Dermis microvascular lymphatic vessel endothelial cell (primary cell): ENCODE measurements at regions not wholly inside any gene's neighbourhood (a gene's known extent, or its start where the extent isn't known, plus 50 kb on each side); places are given as distances from the start of the nearest gene placed in this dataset.
A peak's percentile ranks its signal among the peaks of the same experiment; 100 is the strongest.

ENCODE experiments used
- DNase-seq, 2 donors: peaks; one replicate each; pipeline versions ENCODE4 v3.0.0 to v3.0.0-alpha.2; 2010; ENCODE audit warnings: low read depth in 2 of 2

DNA sequence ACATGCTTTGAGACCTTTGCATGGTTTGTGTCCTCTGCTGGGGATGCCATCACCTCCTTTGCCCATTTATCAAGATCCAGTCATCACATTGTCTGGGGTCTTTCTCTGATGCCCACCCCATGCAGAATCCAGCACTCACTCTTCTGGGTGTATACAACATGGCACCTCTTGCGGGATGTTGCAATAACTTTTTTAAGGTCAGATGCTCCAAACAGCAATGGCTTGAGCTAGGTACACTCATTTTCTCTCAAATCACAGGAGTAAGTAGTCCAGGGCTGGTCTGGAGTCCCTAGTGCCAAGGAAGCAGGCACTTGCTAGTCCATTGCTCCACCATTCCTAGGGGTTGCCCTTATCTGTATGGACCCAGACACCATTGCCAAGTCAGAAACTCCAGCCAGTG lies 196.6 kb upstream of the KCNG1 start:
- no peak for DNase-seq

DNA sequence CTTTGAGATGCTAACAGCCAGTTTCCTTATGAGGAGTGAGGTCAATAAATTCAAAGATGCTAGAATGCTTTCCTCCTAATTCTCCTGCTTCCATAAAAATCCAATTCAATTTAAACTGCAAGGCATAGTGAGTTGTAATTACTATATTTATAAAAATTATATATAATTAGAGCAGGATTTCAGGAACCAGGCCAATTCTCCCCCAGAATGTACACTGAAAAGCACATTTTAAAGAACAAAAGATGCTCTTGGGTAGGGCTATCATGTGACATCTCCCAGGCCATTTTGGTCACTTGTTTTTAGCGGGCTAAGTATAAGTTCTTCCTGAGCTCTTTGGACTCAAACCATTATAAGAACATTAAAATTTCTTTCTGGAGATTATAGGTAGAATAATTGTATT lies 195.7 kb upstream of the KCNG1 start:
- no peak for DNase-seq

DNA sequence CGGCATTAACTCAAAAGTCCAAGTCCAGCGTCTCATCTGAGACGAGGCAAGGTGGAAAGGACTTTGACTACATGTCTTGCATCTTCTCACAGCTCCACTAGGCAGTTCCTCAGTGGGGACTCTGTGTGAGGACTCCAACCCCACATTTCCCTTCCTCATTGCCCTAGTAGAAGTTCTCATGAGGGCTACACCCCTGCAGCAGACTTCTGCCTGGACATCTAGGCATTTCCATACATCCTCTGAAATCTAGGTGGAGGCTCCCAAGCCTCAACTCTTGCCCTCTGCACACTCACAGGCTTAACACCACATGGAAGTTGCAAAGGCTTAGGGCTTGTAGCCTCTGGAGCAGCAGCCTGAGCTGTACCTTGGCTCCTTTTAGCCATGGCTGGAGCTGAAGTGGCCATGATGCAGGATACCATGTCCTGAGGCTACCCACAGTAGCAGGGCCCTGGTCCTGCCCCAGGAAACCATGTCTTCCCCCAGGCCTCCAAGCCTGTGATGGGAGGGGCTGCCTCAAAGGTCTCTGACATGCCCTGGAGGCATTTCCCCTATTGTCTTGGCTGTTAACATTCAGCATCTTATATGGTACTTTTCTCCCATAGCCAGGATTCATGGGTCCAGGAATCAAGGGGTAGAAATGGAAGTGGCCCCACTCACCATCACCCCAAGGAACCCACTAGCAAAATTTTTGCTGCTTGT lies 194.6 kb upstream of the KCNG1 start:
- DNase-seq = no peak

DNA sequence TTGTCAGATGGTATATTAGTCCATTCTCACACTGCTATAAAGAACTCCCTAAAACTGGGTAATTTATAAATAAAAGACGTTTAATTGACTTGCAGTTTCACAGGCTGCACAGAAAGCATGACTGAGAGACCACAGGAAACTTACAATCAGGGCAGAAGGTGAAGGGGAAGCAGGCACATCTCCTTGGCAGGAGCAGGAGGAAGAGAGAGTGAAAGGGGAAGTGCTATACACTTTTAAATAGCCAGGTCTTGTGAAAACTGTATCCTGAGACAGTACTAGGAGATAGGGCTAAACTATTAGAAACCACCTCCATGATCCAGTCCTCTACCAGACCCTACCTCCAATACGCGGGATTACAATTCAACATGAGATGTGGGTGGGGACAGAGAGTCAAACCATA lies 193.9 kb upstream of the KCNG1 start:
- DNase-seq = no peak

DNA sequence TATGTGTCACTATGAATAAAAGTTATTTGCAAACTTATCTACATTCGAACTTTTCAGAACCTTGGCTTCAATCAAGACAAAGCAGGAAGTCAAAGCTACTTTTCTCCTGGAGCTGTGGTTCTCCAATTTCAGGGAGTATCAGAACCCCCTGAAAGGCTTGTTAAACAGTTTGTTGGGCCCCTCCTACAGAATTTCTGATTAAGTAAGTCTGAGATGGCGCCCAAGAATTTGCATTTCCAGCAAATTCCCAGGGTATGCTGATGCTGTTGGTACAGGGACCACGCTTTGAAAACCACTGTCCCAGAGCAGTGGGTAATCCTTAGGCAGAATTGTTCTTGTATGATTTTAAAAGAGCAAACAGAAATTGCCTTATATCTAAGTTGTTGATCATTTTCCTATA lies 189.9 kb upstream of the KCNG1 start:
- no peak for DNase-seq

DNA sequence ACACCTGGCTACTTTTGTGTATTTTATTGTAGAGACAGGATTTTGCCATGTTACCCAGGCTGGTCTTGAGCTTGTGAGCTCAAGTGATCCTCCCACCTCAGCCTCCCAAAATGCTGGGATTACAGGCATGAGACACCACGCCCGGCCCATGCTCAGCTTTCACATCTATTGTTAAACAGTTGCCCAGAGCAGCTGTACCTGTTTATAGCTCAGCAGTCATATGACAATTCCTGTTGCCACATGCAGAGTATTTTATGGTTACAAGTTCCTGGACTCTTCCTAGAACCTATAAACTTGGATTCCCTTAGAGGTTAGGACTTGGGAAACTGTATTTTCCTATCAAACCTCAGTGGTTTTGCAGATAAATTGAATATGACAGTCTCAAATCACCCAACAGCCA lies 188.3 kb upstream of the KCNG1 start:
- DNase-seq = no peak

DNA sequence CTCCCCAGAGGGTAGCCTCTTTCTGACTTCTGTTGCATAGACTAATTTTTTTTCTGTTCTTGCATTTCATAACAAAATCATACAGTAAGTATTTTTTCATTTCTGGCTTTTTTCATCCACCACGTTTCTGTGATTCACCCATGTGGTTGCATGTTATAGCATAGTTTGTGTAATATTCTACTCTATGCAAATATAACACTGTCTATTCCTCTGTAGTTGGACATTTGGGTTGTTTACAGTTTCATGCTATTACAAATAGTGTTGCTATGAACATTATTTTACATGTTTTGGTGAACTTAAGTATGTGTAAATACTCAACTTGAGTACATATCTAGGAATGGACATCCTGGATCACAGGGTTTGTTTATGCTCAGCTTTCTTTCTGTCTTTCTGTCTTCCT lies 187.2 kb upstream of the KCNG1 start:
- no peak for DNase-seq

DNA sequence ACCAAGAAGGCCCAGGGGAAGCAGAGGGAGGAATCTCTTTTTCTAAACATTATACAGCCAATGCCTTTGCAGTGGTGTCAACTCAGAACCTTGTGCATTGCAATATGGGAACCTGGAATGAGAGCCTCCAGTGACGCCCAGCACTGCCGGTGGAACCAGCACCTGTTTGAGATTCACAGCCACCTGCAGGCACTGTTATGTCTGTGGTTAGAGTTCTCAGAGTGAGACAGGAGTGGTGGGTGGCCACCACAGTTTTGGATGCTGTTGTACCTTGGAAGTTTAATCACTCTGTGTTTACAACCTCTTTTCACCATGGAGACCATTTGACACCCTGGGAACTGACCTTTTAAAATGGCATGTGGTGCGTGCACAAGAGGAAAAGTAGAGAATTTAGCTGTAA lies 185.3 kb upstream of the KCNG1 start:
- DNase-seq = no peak

DNA sequence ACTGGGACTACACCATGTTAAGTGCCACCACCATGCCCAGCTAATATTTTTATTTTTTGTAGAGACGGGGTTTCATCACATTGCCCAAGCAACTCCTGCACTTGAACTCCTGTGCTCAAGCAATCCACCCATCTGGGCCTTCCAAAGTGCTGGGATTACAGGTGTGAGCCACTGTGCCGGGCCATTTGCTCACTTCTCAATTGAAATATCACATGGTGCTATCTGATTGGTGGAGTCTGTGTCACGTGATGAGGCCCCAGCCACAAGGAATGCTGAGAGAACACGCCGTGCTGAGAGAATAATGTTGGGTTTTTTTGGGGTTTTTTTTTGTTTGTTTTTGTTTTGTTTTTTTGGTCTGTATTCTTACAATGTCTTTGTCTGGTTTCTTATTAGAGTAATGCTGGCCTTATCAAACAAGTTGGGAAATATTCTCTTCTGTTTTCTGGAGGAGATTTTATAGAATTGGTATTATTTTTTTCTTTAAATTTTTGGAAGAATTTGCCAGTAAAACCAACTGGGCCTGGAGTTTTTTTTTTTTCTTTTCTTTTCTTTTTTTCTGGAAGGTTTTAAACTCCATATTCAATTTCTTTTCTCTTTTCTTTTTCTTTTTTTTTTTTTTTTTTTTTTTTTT lies 183.2 kb upstream of the KCNG1 start:
- DNase-seq = no peak

DNA sequence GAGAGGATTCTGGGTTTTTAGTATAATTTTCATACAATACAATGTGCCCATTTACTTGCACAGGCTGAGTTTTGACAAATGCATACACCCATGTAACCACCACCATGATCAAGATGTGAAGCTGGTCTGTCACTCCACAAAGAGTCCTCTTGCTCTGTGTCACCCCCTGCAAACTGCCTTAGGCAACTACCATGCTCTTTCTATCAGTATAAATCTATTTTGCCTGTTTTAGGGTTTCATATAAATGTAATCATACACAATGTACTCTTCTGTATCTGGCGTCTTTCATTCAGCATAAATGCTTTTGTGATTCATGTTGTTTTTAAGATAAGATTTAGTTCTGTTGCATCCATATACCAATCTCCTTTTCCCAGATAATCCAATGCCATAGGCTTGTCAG lies 181.9 kb upstream of the KCNG1 start:
- no peak for DNase-seq

DNA sequence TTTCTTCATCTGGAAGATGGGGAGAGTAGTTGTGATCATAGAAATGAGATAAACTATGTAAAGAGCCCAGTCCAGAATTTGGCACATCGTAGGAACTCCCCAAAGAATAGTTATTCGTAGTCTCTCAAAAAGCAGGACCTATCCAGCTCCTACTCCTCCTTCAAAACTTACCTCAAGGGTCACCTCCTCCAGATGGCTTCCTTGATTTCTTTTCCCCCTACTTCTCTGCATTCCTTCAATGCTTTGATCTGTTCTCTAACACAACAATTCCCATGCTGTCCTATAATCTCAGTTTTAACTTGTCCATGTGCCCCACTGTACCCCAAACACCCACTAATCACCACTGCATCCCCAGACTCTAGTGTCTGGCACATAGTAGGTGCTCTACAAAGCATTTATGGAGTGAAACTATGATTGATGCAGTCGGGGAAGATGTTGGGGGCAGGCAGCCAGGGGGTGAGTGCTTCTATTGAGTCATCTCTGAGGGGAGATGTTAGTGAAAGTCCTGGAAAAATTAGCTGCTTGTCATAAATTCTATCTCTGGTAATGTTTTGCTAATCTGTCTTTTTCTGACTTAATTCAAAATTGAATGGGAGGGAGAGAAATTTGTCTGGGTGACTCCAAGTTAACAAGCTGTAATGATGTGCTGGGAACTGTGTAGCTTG lies 181.3 kb upstream of the KCNG1 start:
- no peak for DNase-seq

DNA sequence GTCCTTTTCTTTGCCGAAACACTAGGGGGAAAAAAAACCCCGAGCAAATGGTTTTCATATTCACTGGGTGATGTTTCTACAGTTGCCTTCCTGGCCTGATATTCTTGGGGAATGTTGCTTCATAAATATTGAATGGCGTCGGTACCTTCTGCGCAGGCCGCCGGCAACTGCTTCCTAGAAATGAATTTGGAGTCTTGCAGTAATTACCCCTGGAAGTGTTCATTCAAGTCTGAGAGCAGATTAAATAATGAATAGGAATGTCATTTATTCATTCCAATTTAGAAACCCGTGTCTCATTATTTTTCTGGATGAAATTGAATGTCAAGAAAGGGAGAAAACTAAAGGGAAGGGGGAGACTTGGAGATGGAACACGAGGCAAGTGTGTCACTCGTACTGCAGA lies 179.4 kb upstream of the KCNG1 start:
- DNase-seq = no peak

DNA sequence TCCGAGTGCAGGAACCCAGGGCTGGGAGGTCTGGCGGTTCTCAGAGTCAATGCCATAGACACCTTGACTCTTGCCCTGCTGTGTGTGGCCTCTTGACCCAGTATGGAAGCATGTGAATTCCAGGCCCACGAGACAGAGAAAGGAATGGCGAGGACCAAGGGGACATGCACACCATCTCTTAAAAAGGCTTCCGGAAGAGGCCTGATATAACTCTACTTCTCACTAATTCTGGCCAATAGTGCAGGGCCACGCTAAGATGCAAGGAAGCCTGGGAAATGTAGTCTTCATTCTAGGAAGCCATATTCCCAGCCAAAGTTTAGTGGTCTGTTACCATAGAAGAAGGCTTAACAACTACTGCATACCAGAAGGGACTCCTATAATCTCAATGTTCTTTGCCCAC lies 177.0 kb upstream of the KCNG1 start:
- DNase-seq = no peak

DNA sequence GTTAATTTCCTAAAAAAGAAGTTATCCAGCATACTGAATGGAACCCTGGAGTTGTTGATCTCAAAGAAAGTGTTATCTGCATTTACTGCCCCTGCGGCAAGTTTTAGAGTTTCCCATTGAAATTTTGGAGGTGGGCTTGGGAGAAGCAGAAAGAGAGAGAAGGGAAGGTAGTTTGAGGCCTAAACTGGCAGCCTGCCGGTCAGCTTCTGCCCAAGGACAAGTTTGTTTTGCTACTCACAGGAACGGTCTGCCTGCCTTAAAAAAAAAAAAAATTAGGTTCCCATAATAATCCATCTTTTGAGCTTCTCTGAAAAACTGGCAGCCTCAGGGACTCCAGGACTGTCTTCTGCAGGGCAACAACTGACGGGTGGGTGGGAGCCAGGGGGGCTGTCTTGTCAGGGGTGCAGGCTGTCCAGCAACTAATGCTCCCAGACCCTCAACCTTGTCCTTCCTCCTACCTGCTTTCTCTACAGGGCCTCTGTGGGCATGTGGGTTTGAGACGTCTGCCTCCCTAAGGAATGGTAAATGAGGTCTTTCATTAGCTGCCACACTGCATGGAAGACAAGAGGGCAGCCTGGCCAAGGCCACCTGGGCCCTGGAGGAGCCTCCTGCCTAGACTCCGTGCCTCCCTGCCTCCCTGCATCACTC lies 176.1 kb upstream of the KCNG1 start:
- no peak for DNase-seq

DNA sequence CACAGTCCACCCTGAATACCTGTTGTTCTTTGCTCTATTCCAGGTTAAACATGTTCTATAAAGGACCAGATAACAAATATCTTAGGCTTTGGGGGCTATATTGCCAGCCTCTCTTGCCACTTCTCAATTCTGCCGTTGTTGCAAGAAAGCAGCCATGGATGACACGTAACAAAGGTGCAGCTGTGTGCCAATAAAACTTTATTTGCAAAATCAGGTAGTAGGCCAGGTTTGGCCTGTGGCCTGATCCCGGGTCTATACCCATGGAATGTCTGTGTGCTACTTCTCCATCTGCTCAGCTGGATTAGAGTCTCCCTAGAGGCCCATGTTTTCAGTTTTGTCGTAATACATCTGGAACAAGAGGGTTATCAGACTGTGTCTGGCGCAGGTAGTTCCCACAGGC lies 175.3 kb upstream of the KCNG1 start:
- DNase-seq = no peak

DNA sequence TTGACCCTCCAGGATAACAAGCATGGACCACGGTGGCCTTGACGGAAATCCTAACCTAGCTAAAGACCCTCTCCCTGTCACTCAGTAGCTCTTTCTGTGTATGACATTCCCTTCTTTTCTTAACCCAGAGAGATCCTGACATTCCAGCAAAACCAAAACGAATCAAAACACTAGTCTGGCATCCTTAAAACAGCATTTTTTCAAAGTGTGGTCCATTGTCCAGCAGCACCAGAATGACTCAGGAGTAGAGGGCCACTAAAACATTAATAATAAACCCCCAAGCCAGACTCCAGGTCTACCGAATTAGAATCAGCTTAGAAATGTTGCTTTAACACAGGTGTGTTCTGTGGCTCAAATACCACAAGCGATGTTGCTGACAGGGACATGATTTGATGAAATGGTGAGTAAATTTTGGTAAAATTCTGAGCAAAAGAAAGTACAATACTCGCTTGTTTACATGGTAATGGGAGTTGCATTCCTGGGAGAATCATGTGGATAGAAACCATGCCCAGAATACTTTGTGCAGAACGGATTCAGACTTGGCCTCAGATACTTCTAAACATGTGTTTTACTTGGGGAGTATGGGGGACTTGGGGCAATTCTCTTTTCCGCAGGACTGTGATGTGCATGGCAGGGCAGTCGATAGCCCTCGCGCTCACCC lies 174.2 kb upstream of the KCNG1 start:
- DNase-seq = no peak

DNA sequence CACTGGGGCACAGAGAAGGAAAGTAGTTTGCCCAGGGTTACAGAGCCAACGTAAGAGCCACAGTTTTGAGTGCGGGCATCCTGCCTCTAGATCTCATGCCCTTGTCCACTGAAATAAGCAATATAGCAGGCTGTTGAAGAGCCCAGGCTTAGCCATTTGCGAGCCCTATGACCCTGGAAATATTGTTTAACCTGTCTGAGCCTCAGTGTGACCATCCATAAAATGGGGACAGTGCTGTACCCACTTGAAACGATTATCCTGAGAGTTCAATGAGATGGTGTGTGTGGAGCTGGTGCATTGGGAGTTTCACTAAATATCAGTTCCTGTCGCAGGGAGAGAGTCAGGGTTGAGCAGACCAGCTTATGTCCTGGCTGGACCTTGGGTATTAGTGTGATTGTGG lies 173.1 kb upstream of the KCNG1 start:
- no peak for DNase-seq

DNA sequence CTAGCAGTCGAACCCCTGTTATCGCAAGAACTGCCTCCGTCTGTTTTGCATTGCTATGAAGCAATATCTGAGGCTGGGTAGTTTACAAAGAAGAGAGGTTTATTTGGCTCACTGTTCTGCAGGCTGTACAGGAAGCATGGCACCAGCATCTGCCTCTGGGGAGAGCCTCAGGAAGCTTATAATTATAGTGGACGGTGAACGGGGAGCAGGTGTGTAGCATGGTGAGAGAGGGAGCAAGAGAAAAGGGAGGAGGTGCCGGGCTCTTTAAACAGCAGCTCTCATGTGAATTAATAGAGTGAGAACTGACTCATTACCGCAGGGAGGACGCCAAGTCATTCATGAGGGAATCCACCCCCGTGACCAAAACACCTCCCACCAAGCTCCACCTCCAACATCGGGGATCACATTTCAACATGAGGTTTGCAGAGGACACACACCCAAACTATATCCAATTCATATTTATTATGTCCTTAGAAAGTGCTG lies 172.6 kb upstream of the KCNG1 start:
- peak in 1 of 2 donors; percentile 25 for DNase-seq

DNA sequence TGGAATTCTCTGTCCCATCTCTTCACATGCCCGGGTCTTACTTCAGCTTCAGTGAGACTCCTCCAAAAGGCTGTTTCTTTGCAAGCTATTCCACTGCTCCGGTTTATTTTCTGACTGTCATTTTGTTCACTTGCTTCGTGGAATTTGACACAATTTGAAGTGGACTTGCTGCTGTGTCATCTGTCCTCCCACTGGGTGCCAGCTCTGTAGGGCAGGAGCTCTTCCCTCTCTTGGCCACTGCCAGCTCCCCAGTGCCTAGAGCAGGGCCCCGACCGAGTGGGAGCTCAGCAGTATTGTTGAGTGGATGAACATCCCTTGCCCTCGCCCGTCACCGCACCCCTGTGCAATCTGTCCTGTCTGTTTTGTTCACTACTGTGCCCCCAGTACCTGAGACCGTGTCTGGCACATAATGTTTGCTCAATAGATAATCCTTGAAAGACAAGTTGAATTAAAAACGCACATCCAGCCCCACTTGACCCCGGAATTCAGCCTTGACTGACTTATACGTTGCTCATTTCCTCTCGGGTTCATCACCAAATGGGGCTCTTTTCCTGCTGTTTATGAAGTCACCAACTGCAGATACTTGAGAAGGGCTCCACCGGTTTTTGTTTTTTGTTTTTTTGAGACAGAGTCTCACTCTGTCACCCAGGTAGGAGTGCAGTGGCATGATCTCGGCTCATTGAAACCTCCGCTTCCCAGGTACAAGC lies 170.3 kb upstream of the KCNG1 start:
- DNase-seq = peak in 1 of 2 donors; percentile 46

DNA sequence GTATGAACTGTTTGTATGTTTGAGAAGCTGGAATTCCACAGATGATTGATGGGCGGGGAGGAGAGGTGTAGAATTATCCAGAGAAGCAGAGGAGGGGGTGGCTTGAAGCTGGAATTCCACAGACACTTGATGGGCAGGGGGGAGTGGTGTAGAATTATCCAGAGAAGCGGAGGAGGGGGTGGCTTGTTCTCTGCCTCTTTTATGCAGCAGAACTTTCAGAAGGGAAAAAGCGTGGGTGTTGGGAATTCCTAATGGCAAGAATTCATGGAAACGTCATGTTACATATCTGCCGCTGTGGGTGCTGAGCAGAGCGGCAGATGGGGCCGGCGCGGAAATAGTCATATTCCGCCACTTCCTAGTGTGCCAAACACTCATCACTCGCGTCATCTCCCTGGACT lies 167.9 kb upstream of the KCNG1 start:
- DNase-seq = no peak
